ENCODE measurements at regions not wholly inside any gene's neighbourhood (a gene's known extent, or its start where the extent isn't known, plus 50 kb on each side); places are given as distances from the start of the nearest gene placed in this dataset.

- ATAC-seq (ENCODE audit: low read depth) (no peak), DNase-seq (ENCODE audit: low spot score) (no peak)
- TF ChIP-seq CTCF (IDR thresholded peaks at IDR 0.05; ENCODE audit: poor library complexity, severe bottlenecking), result no peak
- Histone ChIP-seq H3K27ac (ENCODE audit: poor library complexity, severe bottlenecking) (no peak overlapping the region), H3K9me3 (ENCODE audit: severe bottlenecking) (peaks cover 4% of the 10 kb centered on the region), H3K4me1 (ENCODE audit: insufficient read depth, poor library complexity, severe bottlenecking) (no peaks in the 10 kb centered on the region), H3K36me3 (ENCODE audit: low read depth) (no peaks in the 10 kb centered on the region), H3K4me3 (ENCODE audit: severe bottlenecking) (no peak overlapping the region), H3K27me3 (ENCODE audit: insufficient read depth, poor library complexity, severe bottlenecking) (no peaks in the 10 kb centered on the region)
Measured at GRCh38 chr1:96187020-96187419, 534.6 kb upstream of the PTBP2 start.

GRCh38 chr1:96191165-96191564, 530.4 kb upstream of the PTBP2 start:
- Histone ChIP-seq H3K9me3 (ENCODE audit: severe bottlenecking) (peaks cover 4% of the 10 kb centered on the region), H3K27me3 (ENCODE audit: insufficient read depth, poor library complexity, severe bottlenecking) (no peaks in the 10 kb centered on the region), H3K4me3 (ENCODE audit: severe bottlenecking) (no peak overlapping the region), H3K27ac (ENCODE audit: poor library complexity, severe bottlenecking) (no peak overlapping the region), H3K36me3 (ENCODE audit: low read depth) (no peaks in the 10 kb centered on the region), H3K4me1 (ENCODE audit: insufficient read depth, poor library complexity, severe bottlenecking) (no peaks in the 10 kb centered on the region)
- no peak for DNase-seq (ENCODE audit: low spot score)
- ATAC-seq (ENCODE audit: low read depth), result no peak
- TF ChIP-seq CTCF (IDR thresholded peaks at IDR 0.05; ENCODE audit: poor library complexity, severe bottlenecking), result no peak

DNA sequence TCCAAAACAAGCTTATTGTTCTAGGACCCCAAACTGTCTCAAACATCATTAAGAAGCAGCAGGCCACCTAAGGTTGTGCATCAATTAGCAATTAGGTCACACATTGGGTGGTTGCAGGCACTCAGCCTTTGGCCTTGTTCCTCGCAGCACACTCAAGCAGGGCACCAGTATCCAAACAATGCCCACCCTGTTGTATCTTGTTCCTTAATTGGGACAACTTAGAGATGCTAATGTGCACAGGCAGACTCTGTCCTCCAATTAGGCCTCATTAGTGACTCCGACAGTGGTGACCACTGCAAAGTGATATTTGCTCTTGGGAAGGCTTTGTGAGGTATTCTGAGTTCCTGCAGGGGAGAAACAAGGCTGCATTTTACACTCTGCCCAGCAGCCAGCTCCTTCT, 515.1 kb upstream of the PTBP2 start:
- ATAC-seq (ENCODE audit: low read depth), result no peak

GRCh38 chr1:96207936-96208335, 513.6 kb upstream of the PTBP2 start:
- H3K4me3 ChIP-seq (ENCODE audit: severe bottlenecking), result no peak overlapping the region
- ATAC-seq (ENCODE audit: low read depth) (no peak), DNase-seq (ENCODE audit: low spot score) (no peak)
- no peaks in the 10 kb centered on the region for H3K36me3 ChIP-seq (ENCODE audit: low read depth)
- no peak for TF ChIP-seq CTCF (IDR thresholded peaks at IDR 0.05; ENCODE audit: poor library complexity, severe bottlenecking)
- H3K4me1 ChIP-seq (ENCODE audit: insufficient read depth, poor library complexity, severe bottlenecking), result no peaks in the 10 kb centered on the region
- H3K9me3 ChIP-seq (ENCODE audit: severe bottlenecking), result no peaks in the 10 kb centered on the region
- no peaks in the 10 kb centered on the region for H3K27me3 ChIP-seq (ENCODE audit: insufficient read depth, poor library complexity, severe bottlenecking)
- no peak overlapping the region for H3K27ac ChIP-seq (ENCODE audit: poor library complexity, severe bottlenecking)

More for the DNA sequence above, 515.1 kb upstream of the PTBP2 start:
- Histone ChIP-seq H3K27ac (ENCODE audit: poor library complexity, severe bottlenecking) (no peak overlapping the region), H3K4me1 (ENCODE audit: insufficient read depth, poor library complexity, severe bottlenecking) (no peaks in the 10 kb centered on the region), H3K27me3 (ENCODE audit: insufficient read depth, poor library complexity, severe bottlenecking) (no peaks in the 10 kb centered on the region), H3K9me3 (ENCODE audit: severe bottlenecking) (no peaks in the 10 kb centered on the region), H3K4me3 (ENCODE audit: severe bottlenecking) (no peak overlapping the region), H3K36me3 (ENCODE audit: low read depth) (no peaks in the 10 kb centered on the region)
- DNase-seq (ENCODE audit: low spot score), result no peak
- TF ChIP-seq CTCF (IDR thresholded peaks at IDR 0.05; ENCODE audit: poor library complexity, severe bottlenecking), result no peak

- Histone ChIP-seq H3K36me3 (ENCODE audit: low read depth) (no peaks in the 10 kb centered on the region), H3K27me3 (ENCODE audit: insufficient read depth, poor library complexity, severe bottlenecking) (no peaks in the 10 kb centered on the region), H3K4me3 (ENCODE audit: severe bottlenecking) (no peak overlapping the region), H3K9me3 (ENCODE audit: severe bottlenecking) (no peaks in the 10 kb centered on the region), H3K4me1 (ENCODE audit: insufficient read depth, poor library complexity, severe bottlenecking) (no peaks in the 10 kb centered on the region), H3K27ac (ENCODE audit: poor library complexity, severe bottlenecking) (no peak overlapping the region)
- TF ChIP-seq CTCF (IDR thresholded peaks at IDR 0.05; ENCODE audit: poor library complexity, severe bottlenecking), result no peak
- no peak for DNase-seq (ENCODE audit: low spot score)
- ATAC-seq (ENCODE audit: low read depth), result no peak
Measured at GRCh38 chr1:96208428-96208827, 513.2 kb upstream of the PTBP2 start.
